ENCODE measurements at regions not wholly inside any gene's neighbourhood (a gene's known extent, or its start where the extent isn't known, plus 50 kb on each side); places are given as distances from the start of the nearest gene placed in this dataset.

- no peaks in the 10 kb centered on the region for H3K9me2 ChIP-seq (ENCODE audit: insufficient read depth)
- H4K20me1 ChIP-seq (ENCODE audit: insufficient read depth) = no peaks in the 10 kb centered on the region
- no peaks in the 10 kb centered on the region for H3K36me3 ChIP-seq (ENCODE audit: control insufficient read depth in 1 of 2, insufficient read depth in 2 of 2, low read length in 2 of 2)
- no peaks in the 10 kb centered on the region for H3K4me1 ChIP-seq (ENCODE audit: control insufficient read depth in 1 of 2, insufficient read depth in 2 of 2, low read length in 2 of 2)
- TF ChIP-seq ELF1 (IDR thresholded peaks at IDR 0.05; ENCODE audit: borderline replicate concordance, low read depth) = no peak
- TF ChIP-seq ATF3 (IDR thresholded peaks at IDR 0.05) = no peak
- no peak for TF ChIP-seq POLR2AphosphoS5 (IDR thresholded peaks at IDR 0.05; ENCODE audit: low read depth, low read length)
- TF ChIP-seq TCF7L2 (IDR thresholded peaks at IDR 0.05; ENCODE audit: borderline replicate concordance, extremely low read depth, insufficient read depth, insufficient read length) = no peak
- TF ChIP-seq SRF (IDR thresholded peaks at IDR 0.05; ENCODE audit: low read depth) = no peak
- no peak for TF ChIP-seq CEBPB (IDR thresholded peaks at IDR 0.05; ENCODE audit: low read depth)
- TF ChIP-seq EGR1 (IDR thresholded peaks at IDR 0.05; ENCODE audit: low read depth) = no peak
- no peak for TF ChIP-seq MAX (IDR thresholded peaks at IDR 0.05)
- no peak for TF ChIP-seq ZBTB33 (IDR thresholded peaks at IDR 0.05; ENCODE audit: extremely low read depth, insufficient replicate concordance, low read length)
- TF ChIP-seq JUND (IDR thresholded peaks at IDR 0.05) = no peak
- TF ChIP-seq SIN3A (IDR thresholded peaks at IDR 0.05; ENCODE audit: low read depth) = no peak
- no peak for TF ChIP-seq EZH2phosphoT487 (IDR thresholded peaks at IDR 0.05; ENCODE audit: borderline replicate concordance)
- no peak for TF ChIP-seq YY1 (IDR thresholded peaks at IDR 0.05; ENCODE audit: extremely low read depth, insufficient replicate concordance, low read depth, low read length)
- no peak for TF ChIP-seq CBX3 (IDR thresholded peaks at IDR 0.05; ENCODE audit: low read depth)
- no peak for TF ChIP-seq EZH2 (IDR thresholded peaks at IDR 0.05)
- H3K79me2 ChIP-seq (ENCODE audit: insufficient read depth, low read length) = no peaks in the 10 kb centered on the region
- no peak for ATAC-seq
- intact Hi-C loops (cut with micrococcal nuclease) = no loop called here
- H3K9ac ChIP-seq (ENCODE audit: low read length) = no peak overlapping the region
- H3K4me2 ChIP-seq (ENCODE audit: low read length) = no peak overlapping the region
- H2AFZ ChIP-seq (ENCODE audit: low read depth, low read length, poor library complexity, severe bottlenecking) = no peak overlapping the region
- DNase-seq (ENCODE audit: low read depth, low spot score) = no peak
- H3K9me3 ChIP-seq (ENCODE audit: control insufficient read depth in 1 of 2, insufficient read depth in 1 of 2, low read depth in 1 of 2, low read length in 2 of 2) = no peaks in the 10 kb centered on the region
- no TSS peak for BruUV-seq (replicated peaks)
- CTCF ChIA-PET = no interaction called here
- H3K27me3 ChIP-seq (ENCODE audit: insufficient read depth, low read length) = no peaks in the 10 kb centered on the region
- POLR2A ChIA-PET = no interaction called here
- RAD21 ChIA-PET (ENCODE audit: low non-redundant PET in 1 of 2, low total read pairs in 2 of 2, uncharacterized antibody in 2 of 2, unreplicated experiment in 2 of 2) = no interaction called here
- H3K27ac ChIP-seq (ENCODE audit: low read depth, low read length) = no peak overlapping the region
- no peak overlapping the region for H3K4me3 ChIP-seq (replicated peaks in 1 of 2; ENCODE audit: low read depth in 1 of 2, low read length in 2 of 2)
Observed at GRCh38 chr13:34127523-34127922, 309.6 kb downstream of the RFC3 start.
